ENCODE measurements at regions not wholly inside any gene's neighbourhood (a gene's known extent, or its start where the extent isn't known, plus 50 kb on each side); places are given as distances from the start of the nearest gene placed in this dataset.

- H3K27me3 Mint-ChIP-seq, result peaks cover 8% of the 10 kb centered on the region
These were observed 451.1 kb upstream of the PFKP start for GRCh38 chr10:2616215-2616614.

GRCh38 chr10:2611603-2612002 lies 455.7 kb upstream of the PFKP start:
- Mint-ChIP-seq H3K4me3 (ENCODE audit: low read depth) (no peak overlapping the region), H3K4me1 (ENCODE audit: low read depth) (peaks cover 7% of the 10 kb centered on the region), H3K27ac (no peak overlapping the region), H3K36me3 (ENCODE audit: insufficient read depth) (no peaks in the 10 kb centered on the region), H3K9me3 (ENCODE audit: low read depth) (peaks cover 2% of the 10 kb centered on the region), H3K27me3 (peaks cover 5% of the 10 kb centered on the region)
- DNase-seq (ENCODE audit: low spot score, unreplicated experiment), result no peak
- no peak for TF ChIP-seq CTCF (IDR thresholded peaks at IDR 0.05; ENCODE audit: unreplicated experiment)

More at GRCh38 chr10:2616215-2616614, 451.1 kb upstream of the PFKP start:
- Mint-ChIP-seq H3K4me3 (ENCODE audit: low read depth) (no peak overlapping the region), H3K4me1 (ENCODE audit: low read depth) (no peaks in the 10 kb centered on the region), H3K9me3 (ENCODE audit: low read depth) (no peaks in the 10 kb centered on the region), H3K27ac (no peak overlapping the region), H3K36me3 (ENCODE audit: insufficient read depth) (no peaks in the 10 kb centered on the region)
- TF ChIP-seq CTCF (IDR thresholded peaks at IDR 0.05; ENCODE audit: unreplicated experiment), result no peak
- no peak for DNase-seq (ENCODE audit: low spot score, unreplicated experiment)

GRCh38 chr10:2610946-2611345 lies 456.4 kb upstream of the PFKP start:
- peaks cover 5% of the 10 kb centered on the region for H3K9me3 Mint-ChIP-seq (ENCODE audit: low read depth)
- DNase-seq (ENCODE audit: low spot score, unreplicated experiment), result no peak
- no peak for TF ChIP-seq CTCF (IDR thresholded peaks at IDR 0.05; ENCODE audit: unreplicated experiment)
- H3K27ac Mint-ChIP-seq, result no peak overlapping the region
- H3K36me3 Mint-ChIP-seq (ENCODE audit: insufficient read depth), result no peaks in the 10 kb centered on the region
- peaks cover 7% of the 10 kb centered on the region for H3K4me1 Mint-ChIP-seq (ENCODE audit: low read depth)
- no peak overlapping the region for H3K4me3 Mint-ChIP-seq (ENCODE audit: low read depth)
- peaks cover 5% of the 10 kb centered on the region for H3K27me3 Mint-ChIP-seq

- Mint-ChIP-seq H3K9me3 (ENCODE audit: low read depth) (peaks cover 5% of the 10 kb centered on the region), H3K36me3 (ENCODE audit: insufficient read depth) (no peaks in the 10 kb centered on the region), H3K4me3 (ENCODE audit: low read depth) (no peak overlapping the region), H3K27me3 (peaks cover under 1% of the 10 kb centered on the region), H3K4me1 (ENCODE audit: low read depth) (peaks cover 3% of the 10 kb centered on the region), H3K27ac (no peak overlapping the region)
- no peak for DNase-seq (ENCODE audit: low spot score, unreplicated experiment)
- no peak for TF ChIP-seq CTCF (IDR thresholded peaks at IDR 0.05; ENCODE audit: unreplicated experiment)
These were observed 462.5 kb upstream of the PFKP start for GRCh38 chr10:2604891-2605290.

GRCh38 chr10:2599571-2599970 lies 467.8 kb upstream of the PFKP start:
- H3K27me3 Mint-ChIP-seq, result no peaks in the 10 kb centered on the region
- H3K4me3 Mint-ChIP-seq (ENCODE audit: low read depth), result no peak overlapping the region
- no peaks in the 10 kb centered on the region for H3K4me1 Mint-ChIP-seq (ENCODE audit: low read depth)
- no peak for TF ChIP-seq CTCF (IDR thresholded peaks at IDR 0.05; ENCODE audit: unreplicated experiment)
- no peak overlapping the region for H3K27ac Mint-ChIP-seq
- H3K36me3 Mint-ChIP-seq (ENCODE audit: insufficient read depth), result no peaks in the 10 kb centered on the region
- no peaks in the 10 kb centered on the region for H3K9me3 Mint-ChIP-seq (ENCODE audit: low read depth)
- no peak for DNase-seq (ENCODE audit: low spot score, unreplicated experiment)
